ENCODE measurements at regions not wholly inside any gene's neighbourhood (a gene's known extent, or its start where the extent isn't known, plus 50 kb on each side); places are given as distances from the start of the nearest gene placed in this dataset.

DNA sequence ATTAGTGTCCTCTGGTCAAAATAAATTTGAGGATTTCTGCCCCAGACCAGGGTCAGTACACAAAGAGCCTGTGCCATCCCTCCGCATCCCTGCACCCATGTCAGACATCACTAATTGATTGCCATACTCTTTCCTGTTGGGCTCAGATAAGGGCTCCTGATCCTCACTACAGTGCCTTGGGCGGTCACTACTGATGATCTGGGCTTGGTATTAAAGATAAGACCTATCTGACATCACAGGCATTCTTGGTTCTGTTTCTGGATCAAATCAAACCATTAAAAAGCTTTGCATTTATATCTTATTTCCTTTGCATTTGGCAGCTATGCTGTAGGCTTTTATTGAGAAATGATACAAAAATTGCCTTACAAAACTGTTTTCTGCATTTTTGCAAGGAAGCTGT, 103.5 kb upstream of the TENM4 start:
- TF ChIP-seq, protein P1, sequence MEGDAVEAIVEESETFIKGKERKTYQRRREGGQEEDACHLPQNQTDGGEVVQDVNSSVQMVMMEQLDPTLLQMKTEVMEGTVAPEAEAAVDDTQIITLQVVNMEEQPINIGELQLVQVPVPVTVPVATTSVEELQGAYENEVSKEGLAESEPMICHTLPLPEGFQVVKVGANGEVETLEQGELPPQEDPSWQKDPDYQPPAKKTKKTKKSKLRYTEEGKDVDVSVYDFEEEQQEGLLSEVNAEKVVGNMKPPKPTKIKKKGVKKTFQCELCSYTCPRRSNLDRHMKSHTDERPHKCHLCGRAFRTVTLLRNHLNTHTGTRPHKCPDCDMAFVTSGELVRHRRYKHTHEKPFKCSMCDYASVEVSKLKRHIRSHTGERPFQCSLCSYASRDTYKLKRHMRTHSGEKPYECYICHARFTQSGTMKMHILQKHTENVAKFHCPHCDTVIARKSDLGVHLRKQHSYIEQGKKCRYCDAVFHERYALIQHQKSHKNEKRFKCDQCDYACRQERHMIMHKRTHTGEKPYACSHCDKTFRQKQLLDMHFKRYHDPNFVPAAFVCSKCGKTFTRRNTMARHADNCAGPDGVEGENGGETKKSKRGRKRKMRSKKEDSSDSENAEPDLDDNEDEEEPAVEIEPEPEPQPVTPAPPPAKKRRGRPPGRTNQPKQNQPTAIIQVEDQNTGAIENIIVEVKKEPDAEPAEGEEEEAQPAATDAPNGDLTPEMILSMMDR (IDR thresholded peaks at IDR 0.05; ENCODE audit: insufficient read depth, missing control alignments): no peak
- no peak for FAIRE-seq

DNA sequence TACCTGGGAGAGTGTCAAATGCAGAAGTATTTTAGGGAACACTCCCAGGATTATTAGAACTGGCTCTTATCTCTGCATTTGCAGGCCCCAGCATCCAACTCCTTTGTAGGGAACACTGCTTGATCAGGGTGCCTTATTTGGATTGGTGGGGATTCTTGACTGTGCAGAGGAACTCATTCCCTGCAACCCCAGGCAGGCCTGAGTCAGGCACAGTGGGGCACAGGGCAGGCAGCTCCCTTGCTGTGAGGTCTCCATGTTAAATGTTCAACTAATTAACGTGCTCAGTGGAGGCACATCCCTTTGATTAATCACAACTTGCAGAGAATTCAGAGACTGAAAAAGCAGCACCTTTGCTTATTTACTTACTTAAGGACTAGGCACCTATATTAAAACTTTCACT, 102.3 kb upstream of the TENM4 start:
- FAIRE-seq (no peak), DNase-seq (ENCODE audit: insufficient read length, low spot score) (no peak)
- TF ChIP-seq, protein P1 (IDR thresholded peaks at IDR 0.05; ENCODE audit: insufficient read depth, missing control alignments): no peak

More for the DNA sequence above, 103.5 kb upstream of the TENM4 start:
- DNase-seq (ENCODE audit: insufficient read length, low spot score): no peak

DNA sequence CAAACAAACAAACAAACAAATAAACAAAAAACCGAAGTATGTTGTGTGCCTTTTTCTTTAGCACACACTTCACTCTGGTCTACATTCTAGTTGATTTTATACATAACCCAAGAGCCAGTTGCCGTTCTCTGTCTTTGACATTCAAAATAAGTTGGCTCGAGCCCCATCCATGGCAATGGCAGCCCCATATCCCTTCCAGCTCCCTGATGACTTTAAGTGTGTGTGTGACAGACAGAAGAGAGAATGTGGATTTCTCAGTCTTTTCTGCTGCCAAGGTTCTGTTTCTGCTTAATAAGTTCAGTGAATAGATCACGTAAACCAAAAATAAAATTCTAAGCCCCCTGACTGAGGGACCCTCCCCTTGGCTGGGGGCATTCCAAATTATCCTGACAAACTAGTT, 100.6 kb upstream of the TENM4 start:
- TF ChIP-seq, protein P1 (IDR thresholded peaks at IDR 0.05; ENCODE audit: insufficient read depth, missing control alignments): no peak
- DNase-seq (ENCODE audit: insufficient read length, low spot score) (no peak), FAIRE-seq (no peak)

DNA sequence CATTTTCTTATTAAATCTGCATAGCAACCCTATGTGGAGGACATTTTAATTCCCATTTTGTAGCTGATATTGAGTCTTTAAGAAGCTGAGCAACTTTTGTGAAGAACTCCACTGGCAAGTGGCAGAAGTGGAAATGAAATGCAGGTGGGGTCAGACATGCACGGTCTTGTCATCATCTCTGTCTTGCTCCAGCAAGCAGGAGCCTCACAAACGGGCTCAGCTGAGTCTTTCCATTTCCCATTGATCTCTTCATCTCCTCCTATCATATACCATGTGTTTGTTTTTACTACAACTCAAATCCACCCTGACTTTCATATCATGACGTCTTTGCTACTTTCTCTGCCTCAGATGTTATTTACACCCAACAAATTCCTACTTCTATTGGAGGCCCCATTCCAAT, 97.9 kb upstream of the TENM4 start:
- no peak for FAIRE-seq
- TF ChIP-seq, protein P1 (IDR thresholded peaks at IDR 0.05; ENCODE audit: insufficient read depth, missing control alignments): no peak

DNA sequence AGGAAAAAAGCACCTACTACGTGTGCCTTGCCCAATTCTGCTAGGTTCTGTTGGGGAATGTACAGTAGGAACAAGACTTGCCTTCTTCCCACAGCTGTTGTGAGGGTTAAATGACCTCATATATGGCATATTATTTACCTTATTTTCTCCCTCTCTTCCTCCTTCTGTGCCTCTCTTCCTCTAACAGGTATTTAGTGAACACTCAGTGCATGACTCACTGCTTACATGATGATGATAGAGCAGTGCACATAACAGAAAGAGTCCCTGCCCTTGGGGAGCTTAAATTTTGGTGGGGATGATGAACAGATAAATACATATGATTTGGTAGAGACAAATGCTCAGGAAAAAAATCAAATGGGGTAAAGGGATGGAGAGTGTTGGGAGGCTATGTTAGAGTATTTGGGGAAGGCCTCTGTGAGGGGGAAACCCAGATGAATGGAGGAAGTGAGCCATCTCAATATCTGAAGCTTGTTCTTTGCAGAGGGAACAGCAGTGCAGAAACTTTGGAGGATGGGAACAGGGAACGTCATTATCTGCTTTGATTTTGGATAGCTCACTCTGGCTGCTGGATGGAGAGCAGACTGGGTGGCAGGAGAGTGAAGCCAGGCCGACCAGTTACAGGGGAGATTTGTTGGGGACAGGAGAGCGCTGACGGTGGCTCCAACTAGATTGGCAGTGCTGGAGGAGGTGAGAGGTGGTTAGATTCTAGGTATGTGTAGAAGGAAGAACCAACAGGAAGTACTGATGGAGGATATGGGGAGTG, 95.5 kb upstream of the TENM4 start:
- DNase-seq (ENCODE audit: insufficient read length, low spot score) (no peak), FAIRE-seq (no peak)
- TF ChIP-seq, protein P1 (IDR thresholded peaks at IDR 0.05; ENCODE audit: insufficient read depth, missing control alignments): no peak

More for the DNA sequence above, 97.9 kb upstream of the TENM4 start:
- DNase-seq (ENCODE audit: insufficient read length, low spot score): no peak

DNA sequence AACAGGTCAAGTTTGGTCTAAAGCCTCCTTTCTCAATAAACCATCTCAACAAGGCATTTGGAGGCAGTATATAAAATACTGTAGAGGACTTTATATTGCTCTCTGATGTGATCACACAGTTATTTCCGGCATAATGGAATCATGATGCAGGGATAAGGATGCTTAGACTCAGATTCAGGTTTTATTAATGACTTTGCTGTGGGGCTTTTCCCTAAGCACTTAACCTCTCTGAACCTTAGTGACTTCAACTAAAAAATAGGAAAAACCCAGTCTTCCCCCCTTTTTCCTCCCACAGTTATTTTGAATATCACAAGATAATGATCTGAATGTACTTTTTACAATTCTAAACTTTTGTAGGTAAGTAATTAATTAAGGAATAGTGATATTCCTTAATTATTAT, 94.8 kb upstream of the TENM4 start:
- no peak for FAIRE-seq
- DNase-seq (ENCODE audit: insufficient read length, low spot score): no peak
- TF ChIP-seq, protein P1 (IDR thresholded peaks at IDR 0.05; ENCODE audit: insufficient read depth, missing control alignments): no peak

DNA sequence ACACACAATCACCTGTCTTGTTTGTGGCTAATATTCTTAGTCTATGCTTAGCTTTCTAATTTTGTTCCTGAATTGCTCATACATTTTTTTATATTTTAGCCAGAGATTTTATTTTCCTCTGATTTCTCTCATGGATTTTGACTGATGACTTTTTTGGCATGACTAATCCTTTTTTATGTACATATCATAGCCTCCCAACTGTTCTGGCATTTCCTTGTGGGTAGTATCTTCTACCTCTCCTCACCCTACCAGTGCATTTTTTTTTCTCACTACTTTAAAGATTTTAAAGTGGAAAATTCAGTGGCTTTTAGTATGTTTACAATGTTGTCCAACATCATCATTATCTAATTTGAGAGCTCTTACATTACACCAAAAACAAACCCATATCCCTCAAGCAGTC, 84.4 kb upstream of the TENM4 start:
- no peak for FAIRE-seq
- no peak for DNase-seq (ENCODE audit: insufficient read length, low spot score)
- TF ChIP-seq, protein P1 (IDR thresholded peaks at IDR 0.05; ENCODE audit: insufficient read depth, missing control alignments): no peak
